H9 (cell line): ENCODE measurements at regions not wholly inside any gene's neighbourhood (a gene's known extent, or its start where the extent isn't known, plus 50 kb on each side); places are given as distances from the start of the nearest gene placed in this dataset.

Experiments used
- DNase-seq: peaks from one replicate; pipeline ENCODE4 v3.0.0-alpha.2; 2017
- H2AFZ ChIP-seq: one replicate; pipeline ENCODE4 v1.6.1; 2013; ENCODE audit warnings: mild to moderate bottlenecking, low read length, control low read depth, moderate library complexity
- H2AK5ac ChIP-seq: 2 replicates; pipeline ENCODE4 v1.6.1; 2013; ENCODE audit warnings: low read length, control low read depth, mixed read lengths; ENCODE audit not compliant: insufficient read length
- H2BK120ac ChIP-seq: one replicate; pipeline ENCODE4 v1.6.1; 2013; ENCODE audit warnings: low read depth, mild to moderate bottlenecking, low read length, control low read depth, inconsistent platforms; ENCODE audit not compliant: poor library complexity, severe bottlenecking
- H2BK12ac ChIP-seq: 2 replicates; pipeline ENCODE4 v1.6.1; 2013; ENCODE audit warnings: low read length, control low read depth, mixed read lengths, low read depth; ENCODE audit not compliant: insufficient read length
- H2BK15ac ChIP-seq: 2 replicates; pipeline ENCODE4 v1.6.1; 2013; ENCODE audit warnings: low read depth, low read length, control low read depth
- H2BK20ac ChIP-seq: one replicate; pipeline ENCODE4 v1.6.1; 2013; ENCODE audit warnings: low read depth, mild to moderate bottlenecking, low read length, control low read depth, inconsistent platforms; ENCODE audit not compliant: poor library complexity, severe bottlenecking
- H2BK5ac ChIP-seq: 2 replicates; pipeline ENCODE4 v1.6.1; 2013; ENCODE audit warnings: low read length, control low read depth, mixed read lengths; ENCODE audit not compliant: insufficient read length
- H3K14ac ChIP-seq: 2 replicates; pipeline ENCODE4 v1.6.1; 2013; ENCODE audit warnings: low read length, control low read depth; ENCODE audit not compliant: insufficient read depth
- H3K18ac ChIP-seq: 2 replicates; pipeline ENCODE4 v1.6.1; 2013; ENCODE audit warnings: low read depth, mild to moderate bottlenecking, mixed read lengths, low read length, control low read depth; ENCODE audit not compliant: insufficient read length
- H3K23ac ChIP-seq: 2 replicates; pipeline ENCODE4 v1.6.1; 2013; ENCODE audit warnings: low read length, control low read depth, mixed read lengths, low read depth; ENCODE audit not compliant: insufficient read length
- H3K23me2 ChIP-seq: 2 replicates; pipeline ENCODE4 v1.6.1; 2013; ENCODE audit warnings: low read depth, mild to moderate bottlenecking, mixed read lengths, low read length, control low read depth; ENCODE audit not compliant: insufficient read length, poor library complexity, severe bottlenecking
- H3K27ac ChIP-seq: 2 replicates; pipeline ENCODE4 v1.5.1; 2013; ENCODE audit warnings: low read length, control low read depth, mixed read lengths, low read depth; ENCODE audit not compliant: insufficient read length
- H3K27me3 ChIP-seq: 2 replicates; pipeline ENCODE4 v1.6.1; 2013; ENCODE audit warnings: low read length, control low read depth, inconsistent platforms; ENCODE audit not compliant: insufficient read depth
- H3K4ac ChIP-seq: 2 replicates; pipeline ENCODE4 v1.6.1; 2013; ENCODE audit warnings: low read depth, mild to moderate bottlenecking, control low read depth, inconsistent platforms, low read length, moderate library complexity
- H3K4me1 ChIP-seq: 2 replicates; pipeline ENCODE4 v1.6.1; 2013; ENCODE audit warnings: low read length, control low read depth, inconsistent platforms; ENCODE audit not compliant: insufficient read depth
- H3K4me2 ChIP-seq: 2 replicates; pipeline ENCODE4 v1.6.1; 2013; ENCODE audit warnings: low read length, control low read depth, mixed read lengths; ENCODE audit not compliant: insufficient read length, insufficient read depth
- H3K56ac ChIP-seq: 2 replicates; pipeline ENCODE4 v1.6.1; 2013; ENCODE audit warnings: low read depth, mild to moderate bottlenecking, mixed read lengths, low read length, control low read depth; ENCODE audit not compliant: insufficient read length
- H3K79me1 ChIP-seq: 2 replicates; pipeline ENCODE4 v1.6.1; 2013; ENCODE audit warnings: low read depth, mild to moderate bottlenecking, moderate library complexity, low read length, control low read depth, inconsistent platforms; ENCODE audit not compliant: insufficient read depth, poor library complexity, severe bottlenecking
- H3K79me2 ChIP-seq: 2 replicates; pipeline ENCODE4 v1.6.1; 2013; ENCODE audit warnings: low read length, control low read depth, inconsistent platforms; ENCODE audit not compliant: insufficient read depth
- H3K9ac ChIP-seq: 2 replicates; pipeline ENCODE4 v1.6.1; 2013; ENCODE audit warnings: low read length, control low read depth, mixed read lengths; ENCODE audit not compliant: insufficient read length; ENCODE audit errors: extremely low read depth
- H3K9me3 ChIP-seq: one replicate; pipeline ENCODE4 v1.6.1; 2013; ENCODE audit warnings: low read depth, low read length, inconsistent platforms; ENCODE audit not compliant: control insufficient read depth
- H3T11ph ChIP-seq: one replicate; pipeline ENCODE4 v1.6.1; 2013; ENCODE audit warnings: mild to moderate bottlenecking, low read length, control low read depth, inconsistent platforms
- H4K20me1 ChIP-seq: one replicate; pipeline ENCODE4 v1.6.1; 2013; ENCODE audit not compliant: control insufficient read depth, insufficient read length, insufficient read depth
- H4K5ac ChIP-seq: 2 replicates; pipeline ENCODE4 v1.6.1; 2013; ENCODE audit warnings: low read depth, mild to moderate bottlenecking, mixed read lengths, low read length, control low read depth; ENCODE audit not compliant: insufficient read length
- H4K8ac ChIP-seq: replicated peaks from 2 replicates; pipeline ENCODE4 v1.6.1; 2013; ENCODE audit warnings: low read length, control low read depth, mixed read lengths, low read depth; ENCODE audit not compliant: insufficient read length
- H4K91ac ChIP-seq: 2 replicates; pipeline ENCODE4 v1.6.1; 2013; ENCODE audit warnings: low read depth, mild to moderate bottlenecking, moderate library complexity, mixed read lengths, low read length, control low read depth; ENCODE audit not compliant: insufficient read length
- H3K27ac Mint-ChIP-seq, 3 experiments: 2 replicates in 2 of 3; 3 replicates in 1 of 3; pipeline ENCODE4 v1.8.0; 2020 to 2021; ENCODE audit warnings: mixed read lengths in 3 of 3, mild to moderate bottlenecking in 1 of 3, moderate library complexity in 1 of 3
- H3K27me3 Mint-ChIP-seq: 2 replicates; pipeline ENCODE4 v1.8.0; 2021; ENCODE audit warnings: low read depth, mild to moderate bottlenecking, moderate library complexity, mixed read lengths
- H3K36me3 Mint-ChIP-seq, 3 experiments: 2 replicates in 2 of 3; 3 replicates in 1 of 3; pipeline ENCODE4 v1.8.0; 2020 to 2021; ENCODE audit warnings: low read depth in 3 of 3, mixed read lengths in 3 of 3; ENCODE audit not compliant: insufficient read depth in 1 of 3
- H3K4me1 Mint-ChIP-seq, 2 experiments: 2 replicates each; pipeline ENCODE4 v1.8.0; 2020; ENCODE audit warnings: mixed read lengths in 2 of 2
- H3K4me3 Mint-ChIP-seq, 2 experiments: 2 replicates in 1 of 2; 3 replicates in 1 of 2; pipeline ENCODE4 v1.8.0; 2020 to 2021; ENCODE audit warnings: mild to moderate bottlenecking in 2 of 2, mixed read lengths in 2 of 2, moderate library complexity in 1 of 2
- H3K9me3 Mint-ChIP-seq, 2 experiments: 2 replicates in 1 of 2; 3 replicates in 1 of 2; pipeline ENCODE4 v1.8.0; 2020; ENCODE audit warnings: mild to moderate bottlenecking in 2 of 2, mixed read lengths in 2 of 2, moderate library complexity in 1 of 2
- WGBS: extraction: QIAGEN DNeasy Blood & Tissue Kit; methylation state at CpG from one replicate; pipeline ENCODE4 v1.1.7; 2013; ENCODE audit warnings: missing lambda C conversion rate, low lambda C conversion rate, mixed read lengths; ENCODE audit not compliant: insufficient read length; ENCODE audit errors: extremely low coverage; 5-methylcytosine and 5-hydroxymethylcytosine counted together
- TF ChIP-seq, protein P1 (sequence below): fragments of 200-600 bp; sonication (generic); conservative IDR thresholded peaks from 3 replicates; pipeline ENCODE4 v1.8.0; 2021; ENCODE audit warnings: antibody characterized with exemption, mild to moderate bottlenecking

DNA sequence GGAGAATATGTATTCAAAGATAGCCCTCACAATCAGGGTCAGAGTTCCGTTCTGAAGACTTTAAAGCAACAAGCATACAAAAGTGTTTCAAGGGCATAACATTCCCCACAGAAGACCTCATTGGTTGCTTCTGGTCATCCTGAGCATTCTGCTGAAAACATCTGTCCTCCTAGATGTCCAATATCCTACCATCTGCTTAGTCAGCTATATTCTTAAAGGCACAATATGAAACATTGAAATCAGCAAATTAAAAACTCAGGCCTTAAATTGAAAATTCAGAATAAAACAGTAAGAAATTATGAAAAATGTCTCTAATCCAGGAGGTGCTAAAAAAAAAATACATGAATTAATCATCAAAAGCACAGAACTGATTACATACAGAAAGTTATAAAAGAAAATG lies 1491.2 kb upstream of the PRR20A start:
- H2BK20ac ChIP-seq = no peak overlapping the region
- no peak overlapping the region for H3K4me3 Mint-ChIP-seq
- H3K36me3 Mint-ChIP-seq = peaks cover 0 to 1% (median 0%) of the 10 kb centered on the region in 3 experiments; a peak in 1 of 7 replicates
- no peak overlapping the region for H2BK15ac ChIP-seq
- H3K4ac ChIP-seq = no peak overlapping the region
- H3K79me1 ChIP-seq = no peaks in the 10 kb centered on the region
- H4K91ac ChIP-seq = no peak overlapping the region
- H3K4me1 ChIP-seq = no peaks in the 10 kb centered on the region; the same call in 1 of the 2 replicates
- H3K23ac ChIP-seq = no peak overlapping the region
- TF ChIP-seq, protein P1, sequence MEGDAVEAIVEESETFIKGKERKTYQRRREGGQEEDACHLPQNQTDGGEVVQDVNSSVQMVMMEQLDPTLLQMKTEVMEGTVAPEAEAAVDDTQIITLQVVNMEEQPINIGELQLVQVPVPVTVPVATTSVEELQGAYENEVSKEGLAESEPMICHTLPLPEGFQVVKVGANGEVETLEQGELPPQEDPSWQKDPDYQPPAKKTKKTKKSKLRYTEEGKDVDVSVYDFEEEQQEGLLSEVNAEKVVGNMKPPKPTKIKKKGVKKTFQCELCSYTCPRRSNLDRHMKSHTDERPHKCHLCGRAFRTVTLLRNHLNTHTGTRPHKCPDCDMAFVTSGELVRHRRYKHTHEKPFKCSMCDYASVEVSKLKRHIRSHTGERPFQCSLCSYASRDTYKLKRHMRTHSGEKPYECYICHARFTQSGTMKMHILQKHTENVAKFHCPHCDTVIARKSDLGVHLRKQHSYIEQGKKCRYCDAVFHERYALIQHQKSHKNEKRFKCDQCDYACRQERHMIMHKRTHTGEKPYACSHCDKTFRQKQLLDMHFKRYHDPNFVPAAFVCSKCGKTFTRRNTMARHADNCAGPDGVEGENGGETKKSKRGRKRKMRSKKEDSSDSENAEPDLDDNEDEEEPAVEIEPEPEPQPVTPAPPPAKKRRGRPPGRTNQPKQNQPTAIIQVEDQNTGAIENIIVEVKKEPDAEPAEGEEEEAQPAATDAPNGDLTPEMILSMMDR = no peak
- no peak overlapping the region for H2BK5ac ChIP-seq
- H3K27me3 ChIP-seq = no peaks in the 10 kb centered on the region
- H3K27me3 Mint-ChIP-seq = no peaks in the 10 kb centered on the region
- H3K4me1 Mint-ChIP-seq = peaks cover 34 to 35% of the 10 kb centered on the region in 2 experiments
- no peak overlapping the region for H3K9ac ChIP-seq
- WGBS = no CpG with 5 or more reads among the region's 1 CpG
- H3K18ac ChIP-seq = no peak overlapping the region
- H3K9me3 Mint-ChIP-seq = no peaks in the 10 kb centered on the region
- no peaks in the 10 kb centered on the region for H3K9me3 ChIP-seq
- no peak overlapping the region for H3T11ph ChIP-seq
- H3K14ac ChIP-seq = no peak overlapping the region
- no peak overlapping the region for H4K8ac ChIP-seq
- H3K4me2 ChIP-seq = no peak overlapping the region
- H2AFZ ChIP-seq = no peak overlapping the region
- no peak for DNase-seq
- no peaks in the 10 kb centered on the region for H4K20me1 ChIP-seq
- H3K27ac Mint-ChIP-seq = no peak overlapping the region
- H3K27ac ChIP-seq = no peak overlapping the region
- H2BK12ac ChIP-seq = no peak overlapping the region
- H3K79me2 ChIP-seq = no peaks in the 10 kb centered on the region
- no peak overlapping the region for H3K56ac ChIP-seq
- H2AK5ac ChIP-seq = no peak overlapping the region
- H4K5ac ChIP-seq = no peak overlapping the region
- no peak overlapping the region for H2BK120ac ChIP-seq
- H3K23me2 ChIP-seq = no peaks in the 10 kb centered on the region
